ENCODE measurements at regions not wholly inside any gene's neighbourhood (a gene's known extent, or its start where the extent isn't known, plus 50 kb on each side); places are given as distances from the start of the nearest gene placed in this dataset.
"Not testable (repeated sequence)": the region's sequence is repeated elsewhere in the genome, so short reads cannot be mapped to it uniquely, and the experiment has no call there.

- no peak for DNase-seq (ENCODE audit: low read depth in 4 of 4, low spot score in 3 of 4)
These were observed 556.7 kb downstream of the FBXO15 start for GRCh38 chr18:73590950-73591349.

- no peak for DNase-seq (ENCODE audit: low read depth in 4 of 4, low spot score in 3 of 4)
These were observed 567.9 kb downstream of the FBXO15 start for GRCh38 chr18:73579698-73580097.

- DNase-seq (ENCODE audit: low read depth in 4 of 4, low spot score in 3 of 4) = no peak
These were observed 570.3 kb downstream of the FBXO15 start for GRCh38 chr18:73577365-73577764.

GRCh38 chr18:73563901-73564472 lies 583.6 kb downstream of the FBXO15 start:
- DNase-seq (ENCODE audit: low read depth in 4 of 4, low spot score in 3 of 4) = no peak

- DNase-seq (ENCODE audit: low read depth in 4 of 4, low spot score in 3 of 4) = no peak
These were observed 584.3 kb downstream of the FBXO15 start for GRCh38 chr18:73563345-73563744.

- no peak for DNase-seq (ENCODE audit: low read depth in 4 of 4, low spot score in 3 of 4)
These were observed 590.7 kb downstream of the FBXO15 start for GRCh38 chr18:73556904-73557303.

- DNase-seq (ENCODE audit: low read depth in 4 of 4, low spot score in 3 of 4) = no peak
These were observed 595.5 kb downstream of the FBXO15 start for GRCh38 chr18:73552171-73552570.

- DNase-seq (ENCODE audit: low read depth in 4 of 4, low spot score in 3 of 4) = no peak
These were observed 596.4 kb downstream of the FBXO15 start for GRCh38 chr18:73551211-73551610.

- DNase-seq (ENCODE audit: low read depth in 4 of 4, low spot score in 3 of 4) = no peak
These were observed 598.4 kb downstream of the FBXO15 start for GRCh38 chr18:73549236-73549635.

- DNase-seq (ENCODE audit: low read depth in 4 of 4, low spot score in 3 of 4) = no peak
These were observed 602.2 kb downstream of the FBXO15 start for GRCh38 chr18:73545472-73545871.

GRCh38 chr18:73544617-73545016 lies 603.0 kb downstream of the FBXO15 start:
- DNase-seq (ENCODE audit: low read depth in 4 of 4, low spot score in 3 of 4) = no peak

- no peak for DNase-seq (ENCODE audit: low read depth in 4 of 4, low spot score in 3 of 4)
These were observed 603.6 kb downstream of the FBXO15 start for GRCh38 chr18:73544032-73544431.

GRCh38 chr18:73535990-73536389 lies 611.6 kb downstream of the FBXO15 start:
- no peak for DNase-seq (ENCODE audit: low read depth in 4 of 4, low spot score in 3 of 4)

- DNase-seq (ENCODE audit: low read depth in 4 of 4, low spot score in 3 of 4) = no peak
These were observed 612.4 kb downstream of the FBXO15 start for GRCh38 chr18:73535189-73535588.

GRCh38 chr18:73531601-73532000 lies 616.0 kb downstream of the FBXO15 start:
- no peak for DNase-seq (ENCODE audit: low read depth in 4 of 4, low spot score in 3 of 4)

GRCh38 chr18:73528066-73528465 lies 619.6 kb downstream of the FBXO15 start:
- no peak for DNase-seq (ENCODE audit: low read depth in 4 of 4, low spot score in 3 of 4)

- no peak for DNase-seq (ENCODE audit: low read depth in 4 of 4, low spot score in 3 of 4)
These were observed 627.4 kb downstream of the FBXO15 start for GRCh38 chr18:73520229-73520628.

- not testable (repeated sequence) for DNase-seq (ENCODE audit: low read depth in 4 of 4, low spot score in 3 of 4)
These were observed 631.6 kb downstream of the FBXO15 start for GRCh38 chr18:73516056-73516455.

GRCh38 chr18:73514449-73514848 lies 633.2 kb downstream of the FBXO15 start:
- DNase-seq (ENCODE audit: low read depth in 4 of 4, low spot score in 3 of 4) = no peak

GRCh38 chr18:73511771-73512503 lies 635.7 kb downstream of the FBXO15 start:
- DNase-seq (ENCODE audit: low read depth in 4 of 4, low spot score in 3 of 4) = no peak

GRCh38 chr18:73509460-73509859 lies 638.2 kb downstream of the FBXO15 start:
- DNase-seq (ENCODE audit: low read depth in 4 of 4, low spot score in 3 of 4) = no peak

- DNase-seq (ENCODE audit: low read depth in 4 of 4, low spot score in 3 of 4) = no peak
These were observed 635.5 kb upstream of the NETO1 start for GRCh38 chr18:73503326-73503725.

- no peak for DNase-seq (ENCODE audit: low read depth in 4 of 4, low spot score in 3 of 4)
These were observed 620.2 kb upstream of the NETO1 start for GRCh38 chr18:73487966-73488365.
